Fibroblast of the aortic adventitia (primary cell): ENCODE measurements at regions not wholly inside any gene's neighbourhood (a gene's known extent, or its start where the extent isn't known, plus 50 kb on each side); places are given as distances from the start of the nearest gene placed in this dataset.

Experiments used
- DNase-seq: peaks from one replicate; pipeline ENCODE4 v3.0.0-alpha.2; 2010; ENCODE audit warnings: low read depth
- H3K4me3 ChIP-seq: 2 replicates; pipeline ENCODE4 v1.5.1; 2011; ENCODE audit warnings: low read depth, mild to moderate bottlenecking, control low read depth, low read length, moderate library complexity
- CTCF ChIP-seq: IDR thresholded peaks from 2 replicates; pipeline ENCODE4 v1.5.1; 2011; ENCODE audit warnings: mild to moderate bottlenecking, low read length, control low read depth, inconsistent platforms; ENCODE audit not compliant: insufficient read depth

- no peak overlapping the region for H3K4me3 ChIP-seq
- no peak for DNase-seq
- no peak for TF ChIP-seq CTCF
Observed at GRCh38 chr9:120263836-120264235, 316.1 kb downstream of the CDK5RAP2 start.

DNA sequence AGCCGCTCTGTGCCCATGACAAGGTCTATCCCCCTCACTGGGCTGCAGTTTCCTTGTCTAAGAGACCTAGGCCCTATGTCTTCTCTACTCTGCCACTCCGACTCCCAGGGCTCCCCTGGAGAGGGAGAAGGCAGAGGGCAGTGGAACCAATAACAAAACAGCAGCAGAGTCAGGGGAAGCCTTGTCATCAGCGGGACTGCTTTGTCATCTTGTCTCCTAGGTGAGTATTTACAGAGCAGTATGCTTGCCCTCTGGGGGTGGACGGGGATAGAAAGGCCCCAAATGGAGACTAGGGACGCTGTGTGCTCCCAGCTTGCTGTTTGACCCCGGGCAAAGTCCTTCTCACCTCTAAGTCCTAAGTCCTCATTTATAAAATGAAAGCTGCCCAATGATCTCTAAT, 318.5 kb downstream of the CDK5RAP2 start:
- no peak for TF ChIP-seq CTCF
- no peak overlapping the region for H3K4me3 ChIP-seq
- DNase-seq: no peak

DNA sequence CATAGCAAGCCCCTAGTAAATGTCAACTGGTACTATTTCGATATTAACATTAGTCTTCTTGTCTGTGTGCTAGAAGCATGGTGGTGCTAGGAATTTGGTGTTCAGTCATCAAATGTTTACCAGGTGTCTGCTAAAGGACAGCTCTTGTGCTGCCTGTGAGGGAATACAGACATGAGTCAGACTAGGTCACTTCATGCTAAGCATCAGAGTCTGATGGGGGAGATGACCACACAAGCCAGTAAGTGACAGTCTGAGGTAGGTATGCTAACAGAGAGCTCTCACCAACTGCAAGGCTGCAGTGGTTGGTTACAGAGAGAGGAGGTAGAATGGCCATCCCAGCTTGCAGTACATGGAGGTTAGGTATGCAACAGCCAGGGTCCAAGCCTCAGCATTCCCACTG, 320.9 kb downstream of the CDK5RAP2 start:
- no peak for TF ChIP-seq CTCF
- DNase-seq: no peak

GRCh38 chr9:120258096-120258495, 321.9 kb downstream of the CDK5RAP2 start:
- no peak for TF ChIP-seq CTCF
- no peak overlapping the region for H3K4me3 ChIP-seq

More for the DNA sequence above, 320.9 kb downstream of the CDK5RAP2 start:
- H3K4me3 ChIP-seq: no peak overlapping the region

DNA sequence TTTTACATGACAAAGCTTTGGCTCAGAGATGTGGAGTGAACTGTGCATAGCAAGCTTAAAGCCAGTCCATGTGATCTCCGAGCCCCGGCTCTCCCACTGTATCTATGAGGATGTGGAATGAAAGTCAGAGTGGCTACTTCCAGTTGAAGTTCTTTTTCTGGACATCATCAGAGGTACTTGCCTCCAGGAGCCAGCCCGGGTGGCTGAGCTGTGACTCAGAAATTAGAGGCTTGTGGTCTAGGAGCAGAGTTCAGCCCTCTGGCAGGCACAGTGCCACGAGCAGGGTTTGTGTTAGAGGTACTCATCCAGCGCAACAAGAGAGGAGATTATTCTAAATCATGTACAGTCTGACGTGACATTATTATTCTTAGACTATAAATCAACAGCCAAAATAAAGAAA, 322.5 kb downstream of the CDK5RAP2 start:
- no peak overlapping the region for H3K4me3 ChIP-seq
- no peak for DNase-seq
- TF ChIP-seq CTCF: no peak

More at GRCh38 chr9:120258096-120258495, 321.9 kb downstream of the CDK5RAP2 start:
- DNase-seq: no peak

DNA sequence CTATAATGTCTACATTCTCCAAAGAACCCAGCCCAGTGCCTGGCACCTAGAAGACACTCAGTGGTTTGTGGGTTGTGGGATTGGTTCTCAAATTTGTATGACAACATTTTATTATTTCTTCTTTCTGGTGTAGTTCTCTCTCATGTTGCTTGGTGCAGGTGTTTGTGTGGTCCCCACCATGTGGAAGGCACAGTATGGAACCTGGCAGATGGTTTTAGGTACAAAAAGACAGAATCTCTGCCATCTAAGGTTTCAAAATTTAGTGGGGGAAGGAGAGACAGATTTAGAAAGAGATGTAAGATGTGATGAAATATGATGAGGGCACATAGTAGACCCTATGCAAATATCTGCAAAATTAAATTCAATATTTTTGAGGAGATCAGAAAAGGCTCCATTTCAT, 323.8 kb downstream of the CDK5RAP2 start:
- H3K4me3 ChIP-seq: no peak overlapping the region
- no peak for DNase-seq
- TF ChIP-seq CTCF: no peak

DNA sequence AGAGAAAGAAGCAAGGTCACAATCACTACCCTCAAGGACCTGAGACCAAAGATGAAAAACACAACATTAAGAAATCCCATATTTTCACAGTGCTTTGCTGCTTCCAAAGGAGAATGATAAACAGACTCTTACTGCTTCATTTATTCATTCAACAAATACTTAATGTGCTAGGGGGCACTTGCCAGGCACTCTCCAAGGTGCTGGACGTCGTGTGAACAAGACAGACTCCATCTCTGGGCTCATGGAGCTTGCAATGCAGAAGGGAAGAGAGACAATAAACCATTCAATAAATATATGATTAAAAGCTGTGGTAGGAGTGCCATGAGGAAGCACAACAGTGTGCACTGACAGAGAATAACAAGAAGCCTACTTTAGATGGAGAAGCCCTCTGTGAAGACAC, 327.7 kb downstream of the CDK5RAP2 start:
- no peak for DNase-seq
- no peak for TF ChIP-seq CTCF
- no peak overlapping the region for H3K4me3 ChIP-seq
